ENCODE measurements at regions not wholly inside any gene's neighbourhood (a gene's known extent, or its start where the extent isn't known, plus 50 kb on each side); places are given as distances from the start of the nearest gene placed in this dataset.

GRCh38 chr9:94159069-94159939 is 75.0 kb downstream of the PTPDC1 start:
- H3K27ac Mint-ChIP-seq: no peak overlapping the region
- no peaks in the 10 kb centered on the region for H3K27me3 Mint-ChIP-seq
- no peak overlapping the region for H3K4me3 Mint-ChIP-seq
- DNase-seq (no peak), ATAC-seq (ENCODE audit: low read depth) (no peak)
- peaks cover 1% of the 10 kb centered on the region for H3K9me3 Mint-ChIP-seq
- POLR2A ChIA-PET: interaction anchor here (0.5 kb wide), 1 partner anchor 80 kb away, joined by 4 read pairs; no protein-coding TSS in a partner anchor
- H3K4me1 Mint-ChIP-seq: peaks cover 16% of the 10 kb centered on the region
- peaks cover 2% of the 10 kb centered on the region for H3K36me3 Mint-ChIP-seq

- no peak for ATAC-seq (ENCODE audit: low read depth)
- Mint-ChIP-seq H3K9me3 (no peaks in the 10 kb centered on the region), H3K4me1 (peaks cover 23% of the 10 kb centered on the region), H3K4me3 (no peak overlapping the region), H3K27ac (no peak overlapping the region), H3K27me3 (no peaks in the 10 kb centered on the region), H3K36me3 (no peaks in the 10 kb centered on the region)
- POLR2A ChIA-PET: no interaction called here
- DNase-seq: no peak
Measured at GRCh38 chr9:94160594-94161501, 76.6 kb downstream of the PTPDC1 start.

GRCh38 chr9:94161673-94162072 is 77.4 kb downstream of the PTPDC1 start:
- Mint-ChIP-seq H3K4me3 (no peak overlapping the region), H3K36me3 (no peaks in the 10 kb centered on the region), H3K27ac (no peak overlapping the region), H3K4me1 (peaks cover 20% of the 10 kb centered on the region), H3K9me3 (no peaks in the 10 kb centered on the region), H3K27me3 (no peaks in the 10 kb centered on the region)
- POLR2A ChIA-PET: no interaction called here
- DNase-seq: no peak
- no peak for ATAC-seq (ENCODE audit: low read depth)

GRCh38 chr9:94164806-94165549 is 80.7 kb downstream of the PTPDC1 start:
- Mint-ChIP-seq H3K27me3 (no peaks in the 10 kb centered on the region), H3K9me3 (no peaks in the 10 kb centered on the region), H3K4me3 (peak overlapping the region; percentile 81), H3K4me1 (peaks cover 33% of the 10 kb centered on the region), H3K27ac (peak overlapping the region; percentile 88), H3K36me3 (peaks cover 11% of the 10 kb centered on the region)
- POLR2A ChIA-PET: interaction anchor here (0.6 to 1.7 kb wide), 3 partner anchors 7 to 591 kb away, joined by 4 to 9 read pairs (median 7); no protein-coding TSS in a partner anchor
- DNase-seq (no peak), ATAC-seq (ENCODE audit: low read depth) (no peak)

GRCh38 chr9:94165592-94166235 is 81.5 kb downstream of the PTPDC1 start:
- peaks cover 11% of the 10 kb centered on the region for H3K36me3 Mint-ChIP-seq
- peak; percentile 96 for DNase-seq
- peak; percentile 93 for ATAC-seq (ENCODE audit: low read depth)
- no peaks in the 10 kb centered on the region for H3K27me3 Mint-ChIP-seq
- H3K4me3 Mint-ChIP-seq: peak overlapping the region; percentile 81
- H3K4me1 Mint-ChIP-seq: peaks cover 37% of the 10 kb centered on the region
- POLR2A ChIA-PET: interaction anchor here (0.7 to 1.9 kb wide), 7 partner anchors 8 to 18 kb away, joined by 3 to 9 read pairs (median 4); no protein-coding TSS in a partner anchor
- H3K9me3 Mint-ChIP-seq: no peaks in the 10 kb centered on the region
- peak overlapping the region; percentile 88 for H3K27ac Mint-ChIP-seq

GRCh38 chr9:94166236-94166975 is 82.1 kb downstream of the PTPDC1 start:
- DNase-seq (peak; percentile 91), ATAC-seq (ENCODE audit: low read depth) (peak; percentile 46)
- Mint-ChIP-seq H3K27ac (peak overlapping the region; percentile 91), H3K4me1 (peaks cover 38% of the 10 kb centered on the region), H3K27me3 (no peaks in the 10 kb centered on the region), H3K9me3 (no peaks in the 10 kb centered on the region), H3K4me3 (peak overlapping the region; percentile 90), H3K36me3 (peaks cover 11% of the 10 kb centered on the region)
- POLR2A ChIA-PET: interaction anchor here (0.7 to 1.9 kb wide), 6 partner anchors 9 to 17 kb away, joined by 3 to 9 read pairs (median 4); no protein-coding TSS in a partner anchor

GRCh38 chr9:94166976-94167346 is 82.7 kb downstream of the PTPDC1 start:
- Mint-ChIP-seq H3K4me1 (peaks cover 41% of the 10 kb centered on the region), H3K36me3 (peaks cover 11% of the 10 kb centered on the region), H3K27ac (peak overlapping the region; percentile 91), H3K27me3 (no peaks in the 10 kb centered on the region), H3K4me3 (peak overlapping the region; percentile 90), H3K9me3 (no peaks in the 10 kb centered on the region)
- POLR2A ChIA-PET: interaction anchor here (1.5 to 1.9 kb wide), 3 partner anchors 12 to 17 kb away, joined by 3 to 5 read pairs (median 4); no protein-coding TSS in a partner anchor
- ATAC-seq (ENCODE audit: low read depth) (no peak), DNase-seq (no peak)

GRCh38 chr9:94167376-94167890 is 83.2 kb downstream of the PTPDC1 start:
- H3K4me1 Mint-ChIP-seq: peaks cover 41% of the 10 kb centered on the region
- H3K27me3 Mint-ChIP-seq: no peaks in the 10 kb centered on the region
- H3K4me3 Mint-ChIP-seq: peak overlapping the region; percentile 90
- no peak for ATAC-seq (ENCODE audit: low read depth)
- peak overlapping the region; percentile 91 for H3K27ac Mint-ChIP-seq
- POLR2A ChIA-PET: interaction anchor here (1.5 to 1.9 kb wide), 2 partner anchors 11 to 16 kb away, joined by 4 to 5 read pairs; no protein-coding TSS in a partner anchor
- no peaks in the 10 kb centered on the region for H3K9me3 Mint-ChIP-seq
- no peak for DNase-seq
- peaks cover 11% of the 10 kb centered on the region for H3K36me3 Mint-ChIP-seq

GRCh38 chr9:94168203-94169000 is 84.1 kb downstream of the PTPDC1 start:
- peaks cover 18% of the 10 kb centered on the region for H3K36me3 Mint-ChIP-seq
- DNase-seq: no peak
- H3K4me3 Mint-ChIP-seq: peak overlapping the region; percentile 90
- H3K4me1 Mint-ChIP-seq: peaks cover 51% of the 10 kb centered on the region
- POLR2A ChIA-PET: interaction anchor here (1.1 kb wide), 1 partner anchor 45 kb away, joined by 4 read pairs; no protein-coding TSS in a partner anchor
- no peaks in the 10 kb centered on the region for H3K27me3 Mint-ChIP-seq
- H3K27ac Mint-ChIP-seq: peak overlapping the region; percentile 91
- H3K9me3 Mint-ChIP-seq: no peaks in the 10 kb centered on the region
- no peak for ATAC-seq (ENCODE audit: low read depth)

GRCh38 chr9:94169968-94170367 is 85.7 kb downstream of the PTPDC1 start:
- Mint-ChIP-seq H3K27me3 (no peaks in the 10 kb centered on the region), H3K4me3 (peak overlapping the region; percentile 41), H3K27ac (no peak overlapping the region), H3K9me3 (no peaks in the 10 kb centered on the region), H3K36me3 (peaks cover 24% of the 10 kb centered on the region), H3K4me1 (peaks cover 56% of the 10 kb centered on the region)
- DNase-seq (no peak), ATAC-seq (ENCODE audit: low read depth) (no peak)
- POLR2A ChIA-PET: interaction anchor here (1.0 to 1.4 kb wide), 2 partner anchors 11 to 13 kb away, joined by 3 to 4 read pairs; no protein-coding TSS in a partner anchor

- no peak for ATAC-seq (ENCODE audit: low read depth)
- Mint-ChIP-seq H3K36me3 (peaks cover 38% of the 10 kb centered on the region), H3K4me1 (peaks cover 50% of the 10 kb centered on the region), H3K4me3 (peak overlapping the region; percentile 8), H3K27me3 (no peaks in the 10 kb centered on the region), H3K27ac (peak overlapping the region; percentile 54), H3K9me3 (no peaks in the 10 kb centered on the region)
- DNase-seq: no peak
- POLR2A ChIA-PET: no interaction called here
Measured at GRCh38 chr9:94173632-94174031, 85.5 kb upstream of the ZNF169 start.

All from activated naive CD8-positive, alpha-beta T cell treated with anti-CD3 and anti-CD28 coated beads, Interleukin-2, amount 10 ng/mL, durations not matched to agents 7 days and 5 days (primary cell).